Esophagus muscularis mucosa (tissue), 4 donors: ENCODE measurements at regions not wholly inside any gene's neighbourhood (a gene's known extent, or its start where the extent isn't known, plus 50 kb on each side); places are given as distances from the start of the nearest gene placed in this dataset.

ENCODE experiments used
- EP300 ChIP-seq: sonication (generic); formaldehyde crosslinking; IDR thresholded peaks from one replicate; pipeline ENCODE4 v1.6.1; 2017; ENCODE audit warnings: antibody characterized with exemption
- POLR2A ChIP-seq: fragments of 450-650 bp; IDR thresholded peaks from one replicate; pipeline ENCODE4 v1.6.1; 2017; ENCODE audit warnings: antibody characterized with exemption, moderate library complexity, mild to moderate bottlenecking, low read depth
- POLR2AphosphoS5 ChIP-seq, 2 donors: sonication (generic); formaldehyde crosslinking; IDR thresholded peaks; one replicate each; pipeline ENCODE4 v1.6.1; 2017; ENCODE audit warnings: antibody characterized with exemption in 2 of 2
- TF ChIP-seq, protein P1 (sequence below), 3 experiments: fragments of 200-600 bp in 2 of 3; fragments of 450-650 bp in 1 of 3; sonication (generic) in 2 of 3; IDR thresholded peaks; one replicate each; pipeline ENCODE4 v1.5.1; 2017 to 2019; ENCODE audit warnings: antibody characterized with exemption in 3 of 3, mild to moderate bottlenecking in 2 of 3, moderate library complexity in 1 of 3

DNA sequence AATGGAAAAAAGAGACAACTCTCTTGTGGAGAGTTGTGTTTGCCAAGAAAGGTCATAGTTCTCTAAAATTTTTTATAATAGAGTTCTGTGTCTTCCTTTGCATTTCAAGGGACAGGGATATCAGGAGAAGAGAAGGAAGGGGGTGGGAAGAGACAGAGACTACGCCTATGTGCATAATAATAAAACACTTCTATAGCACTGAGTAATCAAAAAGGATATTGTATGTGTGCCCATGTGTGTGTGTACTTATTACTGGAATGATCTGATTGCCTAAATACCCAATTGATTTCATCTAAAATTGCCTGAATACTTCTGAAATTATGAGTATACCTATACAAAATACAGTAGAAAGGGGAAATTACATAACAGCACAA, 803.7 kb upstream of the ACVR2A start:
- TF ChIP-seq POLR2A (no peak), POLR2AphosphoS5 (IDR thresholded peaks at IDR 0.05) (no peak), EP300 (no peak)
- TF ChIP-seq, protein P1, sequence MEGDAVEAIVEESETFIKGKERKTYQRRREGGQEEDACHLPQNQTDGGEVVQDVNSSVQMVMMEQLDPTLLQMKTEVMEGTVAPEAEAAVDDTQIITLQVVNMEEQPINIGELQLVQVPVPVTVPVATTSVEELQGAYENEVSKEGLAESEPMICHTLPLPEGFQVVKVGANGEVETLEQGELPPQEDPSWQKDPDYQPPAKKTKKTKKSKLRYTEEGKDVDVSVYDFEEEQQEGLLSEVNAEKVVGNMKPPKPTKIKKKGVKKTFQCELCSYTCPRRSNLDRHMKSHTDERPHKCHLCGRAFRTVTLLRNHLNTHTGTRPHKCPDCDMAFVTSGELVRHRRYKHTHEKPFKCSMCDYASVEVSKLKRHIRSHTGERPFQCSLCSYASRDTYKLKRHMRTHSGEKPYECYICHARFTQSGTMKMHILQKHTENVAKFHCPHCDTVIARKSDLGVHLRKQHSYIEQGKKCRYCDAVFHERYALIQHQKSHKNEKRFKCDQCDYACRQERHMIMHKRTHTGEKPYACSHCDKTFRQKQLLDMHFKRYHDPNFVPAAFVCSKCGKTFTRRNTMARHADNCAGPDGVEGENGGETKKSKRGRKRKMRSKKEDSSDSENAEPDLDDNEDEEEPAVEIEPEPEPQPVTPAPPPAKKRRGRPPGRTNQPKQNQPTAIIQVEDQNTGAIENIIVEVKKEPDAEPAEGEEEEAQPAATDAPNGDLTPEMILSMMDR (IDR thresholded peaks at IDR 0.05), result no peak
